Gastrocnemius medialis (tissue), 4 donors: ENCODE measurements at regions not wholly inside any gene's neighbourhood (a gene's known extent, or its start where the extent isn't known, plus 50 kb on each side); places are given as distances from the start of the nearest gene placed in this dataset.

ENCODE experiments used
- ATAC-seq, 2 donors: fragments of 150-250 bp; one replicate each; pipeline ENCODE4 v1.9.1; 2016
- DNase-seq, 2 donors: peaks; one replicate each; pipeline ENCODE4 v3.0.0-alpha.2; 2019
- H3K27ac ChIP-seq, 4 donors: fragments of 200-600 bp; sonication (generic); 1 replicate in 1 of 4; 2 replicates in 3 of 4; pipeline ENCODE4 v1.5.1; 2016 to 2018; ENCODE audit warnings: mild to moderate bottlenecking in 2 of 4, moderate library complexity in 1 of 4
- H3K27me3 ChIP-seq, 3 donors: fragments of 200-600 bp; sonication (generic) in 2 of 3; 1 replicate in 1 of 3; 2 replicates in 2 of 3; pipeline versions ENCODE4 v1.5.1 to v1.6.0; 2016 to 2019; ENCODE audit warnings: mild to moderate bottlenecking in 1 of 3, moderate library complexity in 1 of 3
- H3K36me3 ChIP-seq, 2 donors: fragments of 200-600 bp; sonication (generic) in 1 of 2; one replicate each; pipeline ENCODE4 v1.5.1; 2017 to 2018
- H3K4me1 ChIP-seq, 2 donors: fragments of 200-600 bp; sonication (generic) in 1 of 2; one replicate each; pipeline ENCODE4 v1.5.1; 2016 to 2017; ENCODE audit warnings: mild to moderate bottlenecking in 2 of 2
- H3K4me3 ChIP-seq, 4 donors: fragments of 200-600 bp; sonication (generic) in 3 of 4; 1 replicate in 1 of 4; 2 replicates in 3 of 4; pipeline ENCODE4 v1.5.1; 2016 to 2019; ENCODE audit warnings: mild to moderate bottlenecking in 2 of 4
- H3K9me3 ChIP-seq, 3 donors: fragments of 200-600 bp; sonication (generic) in 2 of 3; 1 replicate in 1 of 3; 2 replicates in 2 of 3; pipeline ENCODE4 v1.5.1; 2016 to 2019
- CTCF ChIP-seq, 5 experiments: fragments of 450-650 bp in 3 of 5; fragments of 200-600 bp in 2 of 5; sonication (generic) in 2 of 5; IDR thresholded peaks in 4 of 5; conservative IDR thresholded peaks in 1 of 5; 1 replicate in 4 of 5; 2 replicates in 1 of 5; pipeline ENCODE4 v1.5.1; 2016 to 2019; ENCODE audit warnings: antibody characterized with exemption in 5 of 5, mild to moderate bottlenecking in 3 of 5, moderate library complexity in 3 of 5
- POLR2A ChIP-seq, 2 donors: fragments of 450-650 bp; IDR thresholded peaks; one replicate each; pipeline ENCODE4 v1.6.1; 2017; ENCODE audit warnings: antibody characterized with exemption in 2 of 2, mild to moderate bottlenecking in 2 of 2, moderate library complexity in 2 of 2
- in situ Hi-C, 4 donors: fragments of 200-750 bp; cut with MboI; loops; one replicate each; pipeline versions ENCODE4 v1.15.0 to v1.8.0; 2017; ENCODE audit warnings: low sequenced_read_pairs in 4 of 4
- intact Hi-C: fragments of 100-400 bp; cut with DNase I; formaldehyde crosslinking; loops from one replicate; pipeline ENCODE4 v1.15.1; 2023; ENCODE audit warnings: low total_unique reads

GRCh38 chr15:31727612-31728011 is 302.7 kb upstream of the CHRNA7 start:
- no peaks in the 10 kb centered on the region for H3K9me3 ChIP-seq
- no peaks in the 10 kb centered on the region for H3K36me3 ChIP-seq
- no peaks in the 10 kb centered on the region for H3K27me3 ChIP-seq
- ATAC-seq (peak; percentile 92 to 94), DNase-seq (peak; percentile 26 to 30)
- no peaks in the 10 kb centered on the region for H3K4me1 ChIP-seq
- in situ Hi-C loops (no loop called here), intact Hi-C loops (no loop called here)
- TF ChIP-seq POLR2A (IDR thresholded peaks at IDR 0.05) = no peak
- TF ChIP-seq CTCF (IDR thresholded peaks at IDR 0.05 in 4 of 5, conservative IDR thresholded peaks at IDR 0.05 in 1 of 5) = no peak
- no peak overlapping the region for H3K4me3 ChIP-seq
- no peak overlapping the region for H3K27ac ChIP-seq

- H3K9me3 ChIP-seq = no peaks in the 10 kb centered on the region
- H3K36me3 ChIP-seq = no peaks in the 10 kb centered on the region
- in situ Hi-C loops (no loop called here), intact Hi-C loops (no loop called here)
- ATAC-seq (no peak), DNase-seq (no peak)
- no peaks in the 10 kb centered on the region for H3K27me3 ChIP-seq
- no peak overlapping the region for H3K4me3 ChIP-seq
- no peaks in the 10 kb centered on the region for H3K4me1 ChIP-seq
- TF ChIP-seq POLR2A (IDR thresholded peaks at IDR 0.05) (no peak), CTCF (IDR thresholded peaks at IDR 0.05 in 4 of 5, conservative IDR thresholded peaks at IDR 0.05 in 1 of 5) (no peak)
- H3K27ac ChIP-seq = no peak overlapping the region
Observed at GRCh38 chr15:31732726-31733125, 297.6 kb upstream of the CHRNA7 start.

GRCh38 chr15:31733424-31733823 is 296.9 kb upstream of the CHRNA7 start:
- ATAC-seq (no peak), DNase-seq (no peak)
- Histone ChIP-seq H3K27ac (no peak overlapping the region), H3K36me3 (no peaks in the 10 kb centered on the region), H3K27me3 (no peaks in the 10 kb centered on the region), H3K4me1 (no peaks in the 10 kb centered on the region), H3K9me3 (no peaks in the 10 kb centered on the region), H3K4me3 (no peak overlapping the region)
- intact Hi-C loops = no loop called here
- in situ Hi-C loops = no loop called here
- TF ChIP-seq POLR2A (IDR thresholded peaks at IDR 0.05) (no peak), CTCF (IDR thresholded peaks at IDR 0.05 in 4 of 5, conservative IDR thresholded peaks at IDR 0.05 in 1 of 5) (no peak)

GRCh38 chr15:31740203-31740602 is 290.1 kb upstream of the CHRNA7 start:
- no peaks in the 10 kb centered on the region for H3K4me1 ChIP-seq
- intact Hi-C loops (no loop called here), in situ Hi-C loops (no loop called here)
- no peak overlapping the region for H3K27ac ChIP-seq
- no peaks in the 10 kb centered on the region for H3K36me3 ChIP-seq
- ATAC-seq (no peak), DNase-seq (no peak)
- TF ChIP-seq CTCF (IDR thresholded peaks at IDR 0.05 in 4 of 5, conservative IDR thresholded peaks at IDR 0.05 in 1 of 5) = no peak
- TF ChIP-seq POLR2A (IDR thresholded peaks at IDR 0.05) = no peak
- H3K9me3 ChIP-seq = peaks cover 0 to 6% (median 3%) of the 10 kb centered on the region in 3 donors
- H3K4me3 ChIP-seq = no peak overlapping the region
- H3K27me3 ChIP-seq = no peaks in the 10 kb centered on the region

GRCh38 chr15:31745841-31746240 is 284.5 kb upstream of the CHRNA7 start:
- TF ChIP-seq POLR2A (IDR thresholded peaks at IDR 0.05) (no peak), CTCF (IDR thresholded peaks at IDR 0.05 in 4 of 5, conservative IDR thresholded peaks at IDR 0.05 in 1 of 5) (no peak)
- no peak for ATAC-seq
- DNase-seq = no peak
- in situ Hi-C loops = no loop called here
- intact Hi-C loops = no loop called here
- Histone ChIP-seq H3K9me3 (peaks cover 0 to 6% (median 3%) of the 10 kb centered on the region in 3 donors), H3K27me3 (no peaks in the 10 kb centered on the region), H3K27ac (no peak overlapping the region), H3K4me1 (no peaks in the 10 kb centered on the region), H3K4me3 (no peak overlapping the region), H3K36me3 (no peaks in the 10 kb centered on the region)
